H1 (cell line): ENCODE measurements at regions not wholly inside any gene's neighbourhood (a gene's known extent, or its start where the extent isn't known, plus 50 kb on each side); places are given as distances from the start of the nearest gene placed in this dataset.

ENCODE experiments used
- CTCF ChIA-PET: fragments of 300-600 bp; sonication (Branson Sonifier 250); formaldehyde crosslinking; loops from one replicate; lab custom pipeline; 2021; ENCODE audit not compliant: partially characterized antibody; lab: Charles Lee
- POLR2A ChIA-PET: fragments of 300-600 bp; sonication (Branson Sonifier 250); formaldehyde crosslinking; loops from one replicate; lab custom pipeline; 2021; ENCODE audit warnings: inconsistent platforms; ENCODE audit not compliant: partially characterized antibody; lab: Charles Lee
- DNase-seq, 2 experiments: peaks; one replicate each; pipeline versions ENCODE4 v3.0.0 to v3.0.0-alpha.2; 2010 to 2022; ENCODE audit warnings: low spot score in 2 of 2, low read depth in 1 of 2, mixed read lengths in 1 of 2
- FAIRE-seq: peaks from 2 replicates; lab custom pipeline; 2011; peaks lifted over from hg19 to GRCh38; lab: Jason Lieb, UNC
- H2AFZ ChIP-seq: 2 replicates; pipeline ENCODE4 v1.8.1; 2012; ENCODE audit warnings: low read length, inconsistent platforms
- H2AK5ac ChIP-seq: 2 replicates; pipeline ENCODE4 v1.6.1; 2013; ENCODE audit warnings: low read depth, low read length
- H2BK120ac ChIP-seq: replicated peaks from 2 replicates; pipeline ENCODE3; 2013; ENCODE audit warnings: low read depth, low read length, inconsistent platforms
- H2BK12ac ChIP-seq: 2 replicates; pipeline ENCODE4 v1.6.1; 2013; ENCODE audit warnings: low read depth, low read length
- H2BK15ac ChIP-seq: 2 replicates; pipeline ENCODE4 v1.6.1; 2013; ENCODE audit warnings: low read length
- H2BK20ac ChIP-seq: 2 replicates; pipeline ENCODE4 v1.6.1; 2013; ENCODE audit warnings: low read length
- H2BK5ac ChIP-seq: 2 replicates; pipeline ENCODE4 v1.6.1; 2013; ENCODE audit warnings: low read depth, low read length
- H3K14ac ChIP-seq: 2 replicates; pipeline ENCODE4 v1.6.1; 2013; ENCODE audit warnings: inconsistent platforms; ENCODE audit not compliant: insufficient read length
- H3K18ac ChIP-seq: 2 replicates; pipeline ENCODE4 v1.6.1; 2013; ENCODE audit warnings: low read length; ENCODE audit errors: extremely low read depth
- H3K23ac ChIP-seq: 2 replicates; pipeline ENCODE4 v1.6.1; 2013; ENCODE audit warnings: inconsistent platforms; ENCODE audit not compliant: insufficient read length
- H3K23me2 ChIP-seq: 2 replicates; pipeline ENCODE4 v1.6.1; 2013; ENCODE audit warnings: low read depth, low read length
- H3K27ac ChIP-seq: 2 replicates; pipeline ENCODE4 v1.6.1; 2011; ENCODE audit warnings: low read depth, low read length, inconsistent platforms
- H3K27me3 ChIP-seq, 4 experiments: replicated peaks in 1 of 4; 1 replicate in 1 of 4; 2 replicates in 3 of 4; pipeline versions ENCODE4 v1.6.1 to v1.8.1; 2011 to 2013; ENCODE audit warnings: low read length in 3 of 4, mild to moderate bottlenecking in 3 of 4, inconsistent platforms in 2 of 4, mixed read lengths in 2 of 4, moderate library complexity in 1 of 4; ENCODE audit not compliant: control insufficient read depth in 3 of 4, insufficient read depth in 3 of 4; ENCODE audit errors: extremely low read depth in 1 of 4
- H3K36me3 ChIP-seq, 4 experiments: 2 replicates each; pipeline versions ENCODE4 v1.6.1 to v1.8.1; 2011 to 2013; ENCODE audit warnings: mild to moderate bottlenecking in 4 of 4, low read length in 3 of 4, moderate library complexity in 2 of 4, control low read depth in 1 of 4, inconsistent platforms in 1 of 4; ENCODE audit not compliant: insufficient read depth in 4 of 4, control insufficient read depth in 2 of 4
- H3K4ac ChIP-seq: replicated peaks from 2 replicates; pipeline ENCODE3; 2013; ENCODE audit warnings: low read length, low read depth, mixed read lengths, inconsistent platforms; ENCODE audit not compliant: insufficient read length
- H3K4me1 ChIP-seq, 4 experiments: replicated peaks in 1 of 4; 1 replicate in 1 of 4; 2 replicates in 3 of 4; pipeline versions ENCODE4 v1.6.1 to v1.8.1; 2011 to 2013; ENCODE audit warnings: low read length in 3 of 4, inconsistent platforms in 2 of 4, mixed read lengths in 1 of 4; ENCODE audit not compliant: insufficient read depth in 4 of 4, control insufficient read depth in 3 of 4
- H3K4me2 ChIP-seq, 2 experiments: 2 replicates each; pipeline versions ENCODE4 v1.6.1 to v1.8.1; 2011 to 2013; ENCODE audit warnings: low read depth in 2 of 2, low read length in 2 of 2, control low read depth in 1 of 2, inconsistent platforms in 1 of 2, mild to moderate bottlenecking in 1 of 2; ENCODE audit not compliant: insufficient read depth in 1 of 2
- H3K4me3 ChIP-seq, 4 experiments: fragments of 200-600, 300-600 bp in 1 of 4; sonication (generic), shearing (Covaris generic), sonication (Bioruptor Twin) in 1 of 4; 2 replicates each; pipeline versions ENCODE4 v1.5.1 to v1.8.1; 2011 to 2016; ENCODE audit warnings: low read length in 4 of 4, low read depth in 3 of 4, control low read depth in 2 of 4, inconsistent platforms in 2 of 4, mild to moderate bottlenecking in 2 of 4, mixed read lengths in 1 of 4, moderate library complexity in 1 of 4; ENCODE audit not compliant: insufficient read depth in 2 of 4; ENCODE audit errors: extremely low read depth in 1 of 4
- H3K56ac ChIP-seq: replicated peaks from 2 replicates; pipeline ENCODE3; 2013; ENCODE audit warnings: low read depth, mild to moderate bottlenecking, mixed read lengths, low read length, inconsistent platforms; ENCODE audit not compliant: insufficient read length
- H3K79me1 ChIP-seq: 2 replicates; pipeline ENCODE4 v1.6.1; 2013; ENCODE audit warnings: low read depth, low read length, control low read depth
- H3K79me2 ChIP-seq, 2 experiments: 2 replicates each; pipeline versions ENCODE4 v1.6.1 to v1.8.1; 2012 to 2013; ENCODE audit warnings: low read length in 2 of 2, mild to moderate bottlenecking in 2 of 2, inconsistent platforms in 1 of 2; ENCODE audit not compliant: insufficient read depth in 2 of 2, control insufficient read depth in 1 of 2
- H3K9ac ChIP-seq, 4 experiments: replicated peaks in 1 of 4; 1 replicate in 1 of 4; 2 replicates in 3 of 4; pipeline versions ENCODE4 v1.6.1 to v1.8.1; 2011 to 2013; ENCODE audit warnings: low read depth in 3 of 4, low read length in 3 of 4, control low read depth in 2 of 4, mild to moderate bottlenecking in 2 of 4, moderate library complexity in 2 of 4, inconsistent platforms in 1 of 4; ENCODE audit errors: extremely low read depth in 1 of 4
- H3K9me3 ChIP-seq, 2 experiments: 2 replicates each; pipeline versions ENCODE4 v1.6.1 to v1.8.1; 2012 to 2013; ENCODE audit warnings: mild to moderate bottlenecking in 2 of 2, moderate library complexity in 2 of 2, control low read depth in 1 of 2, inconsistent platforms in 1 of 2, low read depth in 1 of 2, low read length in 1 of 2, mixed read lengths in 1 of 2; ENCODE audit not compliant: insufficient read depth in 2 of 2
- H4K20me1 ChIP-seq, 2 experiments: replicated peaks in 1 of 2; 2 replicates each; pipeline versions ENCODE3 to v1.8.1; 2011 to 2013; ENCODE audit warnings: inconsistent platforms in 2 of 2, low read length in 2 of 2, mild to moderate bottlenecking in 1 of 2; ENCODE audit not compliant: insufficient read depth in 2 of 2, control insufficient read depth in 1 of 2
- H4K5ac ChIP-seq: 2 replicates; pipeline ENCODE4 v1.6.1; 2013; ENCODE audit warnings: low read length, low read depth, mixed read lengths, inconsistent platforms; ENCODE audit not compliant: insufficient read length
- H4K8ac ChIP-seq: 2 replicates; pipeline ENCODE4 v1.8.0; 2013; ENCODE audit warnings: mild to moderate bottlenecking, moderate library complexity, low read length, inconsistent platforms; ENCODE audit not compliant: insufficient read depth; ENCODE audit errors: extremely low read depth
- H4K91ac ChIP-seq: replicated peaks from 2 replicates; pipeline ENCODE3; 2013; ENCODE audit warnings: low read length, mixed read lengths, inconsistent platforms; ENCODE audit not compliant: insufficient read length
- ASH2L ChIP-seq: fragments of 200-600, 300-600 bp; sonication (generic); IDR thresholded peaks from one replicate; pipeline ENCODE4 v1.7.1; 2017; ENCODE audit warnings: low read length
- PHF8 ChIP-seq: fragments of 200-600 bp; sonication (generic); conservative IDR thresholded peaks from 2 replicates; pipeline ENCODE4 v1.7.1; 2012; ENCODE audit warnings: low read depth, mild to moderate bottlenecking, inconsistent platforms, low read length, moderate library complexity
- SAP30 ChIP-seq: fragments of 300-600 bp; sonication (generic); IDR thresholded peaks from 2 replicates; pipeline ENCODE4 v1.7.1; 2012; ENCODE audit warnings: low read length, moderate library complexity, mild to moderate bottlenecking, inconsistent platforms; ENCODE audit not compliant: insufficient read depth, insufficient replicate concordance
- SUZ12 ChIP-seq: fragments of 200-600 bp; sonication (generic); IDR thresholded peaks from 2 replicates; pipeline ENCODE4 v1.6.1; 2012; ENCODE audit warnings: mild to moderate bottlenecking, inconsistent platforms, low read length, moderate library complexity, mixed read lengths
- YY1 ChIP-seq: IDR thresholded peaks from 2 replicates; pipeline ENCODE4 v1.6.1; 2011; ENCODE audit warnings: low read depth, mild to moderate bottlenecking, low read length
- WGBS, 2 experiments: shearing (Covaris generic) in 1 of 2; methylation state at CpG; one replicate each; pipeline versions ENCODE4 v1.1.6 to v1.1.7; 2013 to 2015; ENCODE audit warnings: low lambda C conversion rate in 2 of 2, mixed read lengths in 2 of 2, inconsistent platforms in 1 of 2, low coverage in 1 of 2, missing lambda C conversion rate in 1 of 2; ENCODE audit not compliant: insufficient replicate concordance in 2 of 2, insufficient coverage in 1 of 2, insufficient read length in 1 of 2; ENCODE audit errors: extremely low coverage in 1 of 2, missing lambda C conversion rate in 1 of 2; 5-methylcytosine and 5-hydroxymethylcytosine counted together
- TF ChIP-seq, protein P1 (sequence below), 3 experiments: IDR thresholded peaks; 1 replicate in 2 of 3; 2 replicates in 1 of 3; pipeline versions ENCODE4 v1.5.1 to v1.6.1; 2011; ENCODE audit warnings: low read length in 3 of 3, mild to moderate bottlenecking in 3 of 3, inconsistent platforms in 2 of 3, low read depth in 1 of 3, moderate library complexity in 1 of 3; ENCODE audit not compliant: insufficient read depth in 1 of 3; ENCODE audit errors: control extremely low read depth in 1 of 3

DNA sequence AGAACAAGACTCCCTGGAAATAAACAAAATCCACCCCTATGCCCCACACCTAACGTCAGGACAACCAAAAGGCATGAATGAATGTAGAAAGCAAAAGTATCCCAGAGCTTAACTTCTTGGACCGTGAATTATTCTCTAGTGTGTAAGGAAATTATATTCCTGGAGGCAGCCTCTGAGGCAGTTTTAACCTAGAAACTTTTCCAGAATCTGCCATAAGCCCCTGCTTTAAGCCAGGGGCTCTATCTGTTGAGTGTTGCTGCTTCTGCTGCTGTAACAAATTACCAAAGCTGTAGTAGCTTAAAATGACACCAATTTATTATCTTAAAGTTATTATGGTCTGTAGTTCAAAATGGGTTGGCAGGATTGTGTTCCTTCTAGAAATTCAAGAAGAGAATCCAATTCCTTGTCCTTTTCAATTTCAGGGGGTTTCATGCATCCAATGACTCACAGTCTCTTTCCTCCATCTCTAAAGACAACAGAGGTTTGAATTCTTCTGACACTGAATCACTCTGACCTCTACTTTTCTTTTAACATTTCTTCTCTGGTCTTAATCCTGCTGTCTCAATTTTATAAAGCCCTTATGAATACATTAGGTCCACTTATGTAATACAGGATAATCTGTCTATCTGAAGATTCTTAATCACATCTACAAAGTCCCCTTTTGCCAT lies 242.7 kb downstream of the ATXN7L3B start:
- H2AK5ac ChIP-seq = no peak overlapping the region
- no peaks in the 10 kb centered on the region for H3K79me2 ChIP-seq
- H2BK12ac ChIP-seq = no peak overlapping the region
- no peak for DNase-seq
- H3K9ac ChIP-seq = no peak overlapping the region
- POLR2A ChIA-PET = no interaction called here
- H2BK5ac ChIP-seq = no peak overlapping the region
- H4K91ac ChIP-seq = no peak overlapping the region
- FAIRE-seq = no peak
- H3K36me3 ChIP-seq = no peaks in the 10 kb centered on the region
- H3K56ac ChIP-seq = no peak overlapping the region
- H3K79me1 ChIP-seq = no peaks in the 10 kb centered on the region
- no peak overlapping the region; the same call in 1 of the 2 replicates for H2AFZ ChIP-seq
- no peaks in the 10 kb centered on the region for H3K27me3 ChIP-seq
- no peak overlapping the region for H3K4me2 ChIP-seq
- H3K23me2 ChIP-seq = no peaks in the 10 kb centered on the region
- H3K4me1 ChIP-seq = no peaks in the 10 kb centered on the region
- H4K8ac ChIP-seq = no peak overlapping the region
- H3K23ac ChIP-seq = no peak overlapping the region
- no peak overlapping the region for H3K4ac ChIP-seq
- no peaks in the 10 kb centered on the region for H4K20me1 ChIP-seq
- H3K4me3 ChIP-seq = no peak overlapping the region
- H3K14ac ChIP-seq = no peak overlapping the region
- no peak overlapping the region for H3K27ac ChIP-seq
- CTCF ChIA-PET = interaction anchor here (1.0 to 1.4 kb wide), 2 partner anchors 13 to 24 kb away, joined by 3 to 5 read pairs; no protein-coding TSS in a partner anchor
- no peaks in the 10 kb centered on the region for H3K9me3 ChIP-seq
- no peak overlapping the region for H2BK15ac ChIP-seq
- no peak overlapping the region for H2BK20ac ChIP-seq
- no peak overlapping the region for H4K5ac ChIP-seq
- no peak overlapping the region for H2BK120ac ChIP-seq
- 95% methylated on average over 2 of the region's 2 CpGs; no CpG with 5 or more reads in 1 of the 2 experiments for WGBS, 2 experiments
- no peak overlapping the region for H3K18ac ChIP-seq
- no peak for TF ChIP-seq ASH2L
- no peak for TF ChIP-seq SAP30
- no peak for TF ChIP-seq PHF8
- no peak for TF ChIP-seq YY1
- TF ChIP-seq, protein P1, sequence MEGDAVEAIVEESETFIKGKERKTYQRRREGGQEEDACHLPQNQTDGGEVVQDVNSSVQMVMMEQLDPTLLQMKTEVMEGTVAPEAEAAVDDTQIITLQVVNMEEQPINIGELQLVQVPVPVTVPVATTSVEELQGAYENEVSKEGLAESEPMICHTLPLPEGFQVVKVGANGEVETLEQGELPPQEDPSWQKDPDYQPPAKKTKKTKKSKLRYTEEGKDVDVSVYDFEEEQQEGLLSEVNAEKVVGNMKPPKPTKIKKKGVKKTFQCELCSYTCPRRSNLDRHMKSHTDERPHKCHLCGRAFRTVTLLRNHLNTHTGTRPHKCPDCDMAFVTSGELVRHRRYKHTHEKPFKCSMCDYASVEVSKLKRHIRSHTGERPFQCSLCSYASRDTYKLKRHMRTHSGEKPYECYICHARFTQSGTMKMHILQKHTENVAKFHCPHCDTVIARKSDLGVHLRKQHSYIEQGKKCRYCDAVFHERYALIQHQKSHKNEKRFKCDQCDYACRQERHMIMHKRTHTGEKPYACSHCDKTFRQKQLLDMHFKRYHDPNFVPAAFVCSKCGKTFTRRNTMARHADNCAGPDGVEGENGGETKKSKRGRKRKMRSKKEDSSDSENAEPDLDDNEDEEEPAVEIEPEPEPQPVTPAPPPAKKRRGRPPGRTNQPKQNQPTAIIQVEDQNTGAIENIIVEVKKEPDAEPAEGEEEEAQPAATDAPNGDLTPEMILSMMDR (IDR thresholded peaks at IDR 0.05; ENCODE audit: control extremely low read depth in 1 of 3, insufficient read depth in 1 of 3, low read depth in 1 of 3, low read length in 3 of 3) = no peak
- no peak for TF ChIP-seq SUZ12
